ENCODE measurements at regions not wholly inside any gene's neighbourhood (a gene's known extent, or its start where the extent isn't known, plus 50 kb on each side); places are given as distances from the start of the nearest gene placed in this dataset.
"Not testable (repeated sequence)": the region's sequence is repeated elsewhere in the genome, so short reads cannot be mapped to it uniquely, and the experiment has no call there.

DNA sequence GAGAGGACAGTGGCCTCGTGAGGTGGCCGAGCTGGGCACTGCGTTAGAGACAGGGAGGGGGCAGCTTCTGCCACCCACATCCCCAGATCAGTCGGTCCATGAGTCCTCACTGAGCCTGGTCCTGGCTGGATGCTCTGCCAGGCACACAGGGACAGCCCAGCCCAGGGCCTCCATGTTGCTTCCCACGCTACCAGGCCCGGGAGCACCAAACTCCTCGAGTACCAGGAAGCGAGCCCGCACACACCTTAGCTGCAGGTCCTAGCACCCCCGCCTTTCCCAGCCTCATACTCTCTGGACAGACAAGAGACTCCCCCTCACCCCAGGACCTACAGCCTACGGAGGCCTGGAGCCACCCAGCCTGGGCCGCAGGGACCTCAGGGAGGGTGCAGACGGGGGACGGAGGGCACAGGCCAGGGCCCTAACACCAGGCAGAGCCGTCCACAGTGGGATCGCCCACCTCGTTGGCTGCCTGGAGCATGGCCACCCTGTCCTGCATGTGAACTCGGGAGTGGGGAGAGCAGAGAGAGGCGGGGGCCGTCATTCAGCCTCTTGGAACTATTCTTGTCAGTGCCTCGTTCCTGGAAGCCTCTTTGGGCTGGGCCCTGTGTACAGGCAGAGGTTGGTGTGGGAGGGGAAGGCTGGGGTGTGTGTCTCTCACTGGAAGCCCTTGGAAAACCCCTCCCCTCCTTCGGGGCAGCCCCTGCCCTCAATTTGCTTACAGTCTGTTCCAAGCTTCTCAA, 90.9 kb upstream of the RUNX3 start:
- no peak for DNase-seq

DNA sequence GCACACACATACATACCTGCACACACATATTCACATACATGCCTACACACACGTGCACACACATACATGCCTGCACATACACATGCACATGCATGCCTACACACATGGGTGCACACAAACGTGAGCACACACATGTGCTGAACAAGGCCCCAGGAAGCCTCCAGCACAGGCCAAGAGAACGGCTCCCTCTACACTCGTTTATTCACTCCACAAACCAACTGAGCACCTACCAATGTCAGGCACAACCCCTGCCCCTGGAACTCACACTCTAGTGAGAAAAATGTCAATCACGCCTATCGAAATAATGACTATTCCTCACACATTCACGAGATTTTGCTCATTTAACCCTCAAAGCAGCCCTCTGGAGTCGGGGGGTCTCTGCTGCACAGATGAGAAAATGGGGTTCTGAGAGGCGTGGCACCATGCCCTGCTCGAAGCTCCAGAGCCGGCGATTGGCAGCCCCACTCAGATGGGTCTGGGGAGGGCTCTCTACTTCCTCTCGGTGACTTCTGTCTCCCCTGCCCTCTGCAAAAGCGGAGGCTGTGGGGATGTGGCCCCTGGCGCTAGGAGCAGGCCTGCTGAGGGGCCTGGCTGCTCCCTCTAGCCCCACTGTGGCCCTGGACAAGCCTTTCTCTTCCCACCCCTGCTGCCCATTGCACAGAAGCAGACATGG, 90.2 kb upstream of the RUNX3 start:
- no peak for DNase-seq

GRCh38 chr1:25019337-25020172, 89.5 kb upstream of the RUNX3 start:
- DNase-seq: no peak

GRCh38 chr1:25018943-25019336, 88.9 kb upstream of the RUNX3 start:
- DNase-seq: no peak

DNA sequence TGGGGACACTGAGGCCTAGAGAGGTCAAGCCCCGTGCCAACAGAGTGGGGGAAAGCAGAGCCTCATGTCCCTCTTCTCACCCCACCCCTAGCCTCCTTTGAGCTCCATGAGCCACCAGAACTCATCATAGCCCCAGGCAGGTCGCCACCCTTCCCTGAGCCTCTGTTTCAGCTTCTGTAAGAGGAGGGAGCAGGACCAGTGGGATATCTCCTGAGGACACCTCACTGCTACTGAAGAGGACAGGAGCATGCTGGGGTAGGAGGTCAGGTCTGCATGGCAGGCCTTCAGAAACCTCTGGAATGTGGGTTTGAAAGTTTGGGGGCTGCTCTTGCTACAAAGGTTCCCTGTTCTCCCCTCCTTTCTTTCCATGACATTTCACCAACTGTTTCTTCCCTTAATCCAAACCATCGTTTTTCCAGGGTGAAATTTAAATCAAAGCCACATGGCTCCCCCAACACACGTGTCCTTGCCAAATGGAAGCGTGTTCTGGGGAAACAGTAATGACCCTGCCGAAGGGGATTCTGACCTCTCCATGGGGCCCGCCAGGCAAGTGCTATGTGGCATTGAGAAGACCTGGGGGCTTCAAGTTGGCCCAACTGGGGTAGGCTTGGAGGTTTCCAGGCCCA, 88.1 kb upstream of the RUNX3 start:
- DNase-seq: no peak

DNA sequence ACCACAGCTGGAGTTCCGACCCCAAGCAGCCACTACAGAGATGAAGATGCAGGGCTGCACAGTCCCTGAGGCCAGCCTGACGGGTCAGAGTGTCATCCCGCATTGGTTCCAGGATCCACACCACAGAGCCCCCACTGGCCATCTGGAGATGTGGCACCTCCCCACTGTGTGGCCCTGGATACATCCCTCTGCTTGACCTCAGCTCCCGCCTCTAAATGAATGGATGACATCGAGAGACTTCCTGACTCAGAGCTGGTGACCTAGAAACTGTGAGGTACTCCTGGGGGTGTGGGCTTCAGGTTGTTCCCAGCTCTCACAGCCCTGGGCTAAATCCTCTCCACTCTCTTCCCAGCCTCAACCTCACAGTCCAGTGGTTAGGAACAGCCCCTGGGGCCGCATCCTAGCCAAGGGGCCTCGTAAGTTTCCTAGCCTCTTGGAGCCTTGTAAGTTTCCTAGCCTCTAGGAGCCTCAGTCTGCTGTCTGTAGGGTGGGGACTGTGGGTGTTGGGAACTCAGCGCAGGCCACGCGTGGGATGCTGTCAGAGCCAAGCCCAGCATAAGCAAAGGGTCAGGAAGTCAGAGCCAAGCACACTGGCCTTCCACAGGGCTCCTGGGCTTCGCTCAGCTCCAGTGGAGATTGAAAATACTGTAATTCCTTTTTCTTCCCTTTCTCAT, 87.5 kb upstream of the RUNX3 start:
- DNase-seq: no peak

- no peak for DNase-seq
Observed at GRCh38 chr1:25012966-25013962, 83.2 kb upstream of the RUNX3 start.

GRCh38 chr1:25011943-25012638, 82.0 kb upstream of the RUNX3 start:
- DNase-seq: peak; percentile 65

- no peak for DNase-seq
Observed at GRCh38 chr1:25011275-25011674, 81.2 kb upstream of the RUNX3 start.

- no peak for DNase-seq
Observed at GRCh38 chr1:25009671-25010262, 79.7 kb upstream of the RUNX3 start.

DNA sequence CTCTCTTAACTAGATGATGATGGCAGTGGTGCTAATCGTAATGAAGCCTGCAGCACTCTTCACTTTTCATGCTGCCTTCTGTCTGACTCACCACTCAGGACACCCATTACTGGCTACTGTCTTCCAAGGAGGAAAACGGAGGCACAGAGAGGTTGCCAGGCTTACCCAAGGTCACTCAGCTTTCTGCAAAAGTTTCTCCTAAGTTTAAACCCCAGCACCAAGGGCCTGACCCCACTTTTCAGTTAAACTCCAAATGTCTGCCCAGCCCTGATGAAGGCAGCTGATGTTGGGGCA, 78.1 kb upstream of the RUNX3 start:
- DNase-seq: no peak

DNA sequence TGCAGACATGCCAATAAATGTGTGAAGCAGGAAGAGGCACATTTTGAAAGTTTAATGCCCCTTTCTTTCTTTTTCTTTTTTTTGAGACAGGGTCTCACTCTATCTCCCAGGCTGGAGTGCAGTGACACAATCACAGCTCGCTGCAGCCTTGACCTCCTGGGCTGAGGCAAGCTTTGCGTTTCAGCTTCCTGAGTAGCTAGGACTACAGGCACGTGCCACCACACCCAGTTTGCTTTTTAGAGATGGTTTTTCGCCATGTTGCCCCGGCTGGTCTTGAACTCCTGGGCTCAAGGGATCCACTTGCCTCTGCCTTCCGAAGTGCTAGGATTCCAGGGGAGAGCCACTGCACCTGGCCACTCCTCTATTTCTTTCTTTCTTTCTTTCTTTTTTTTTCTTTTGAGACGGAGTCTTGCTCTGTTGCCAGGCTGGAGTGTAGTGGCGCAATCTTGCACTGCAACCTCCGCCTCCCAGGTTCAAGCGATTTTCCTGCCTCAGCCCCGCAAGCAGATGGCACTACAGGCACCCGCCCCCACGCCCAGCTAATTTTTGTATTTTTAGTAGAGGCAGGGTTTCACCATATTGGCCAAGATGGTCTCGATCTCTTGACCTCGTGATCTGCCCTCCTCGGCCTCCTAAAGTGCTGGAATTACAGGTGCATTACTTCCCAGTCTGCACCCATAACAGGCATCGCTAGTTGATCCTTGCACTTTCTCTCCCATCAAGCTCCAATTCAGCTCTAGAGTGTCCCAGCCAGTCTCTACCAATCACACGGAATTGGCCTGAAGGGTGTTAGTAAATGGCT, 77.5 kb upstream of the RUNX3 start:
- DNase-seq: not testable (repeated sequence)

DNA sequence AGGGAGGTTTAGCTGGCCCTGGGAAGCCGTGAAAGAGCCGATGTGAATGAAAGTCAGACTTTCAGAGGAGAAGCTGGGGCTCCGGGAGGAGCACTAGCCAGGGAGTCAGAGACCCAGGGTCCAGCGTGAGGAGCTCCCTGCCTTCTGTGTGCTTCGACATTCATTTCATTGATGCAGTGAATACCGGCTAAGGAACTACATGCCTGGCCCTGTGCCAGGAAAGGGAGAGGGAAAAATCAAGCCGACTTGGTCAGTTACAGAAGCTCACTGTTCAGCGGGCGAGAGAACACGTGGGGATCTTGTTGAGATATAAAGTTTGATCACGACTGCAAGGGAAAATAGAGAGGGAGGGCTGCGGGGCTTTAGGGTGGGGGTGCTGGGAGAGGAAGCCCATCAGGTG, 76.7 kb upstream of the RUNX3 start:
- peak; percentile 11 for DNase-seq

- no peak for DNase-seq
Observed at GRCh38 chr1:25004355-25004754, 74.3 kb upstream of the RUNX3 start.

DNA sequence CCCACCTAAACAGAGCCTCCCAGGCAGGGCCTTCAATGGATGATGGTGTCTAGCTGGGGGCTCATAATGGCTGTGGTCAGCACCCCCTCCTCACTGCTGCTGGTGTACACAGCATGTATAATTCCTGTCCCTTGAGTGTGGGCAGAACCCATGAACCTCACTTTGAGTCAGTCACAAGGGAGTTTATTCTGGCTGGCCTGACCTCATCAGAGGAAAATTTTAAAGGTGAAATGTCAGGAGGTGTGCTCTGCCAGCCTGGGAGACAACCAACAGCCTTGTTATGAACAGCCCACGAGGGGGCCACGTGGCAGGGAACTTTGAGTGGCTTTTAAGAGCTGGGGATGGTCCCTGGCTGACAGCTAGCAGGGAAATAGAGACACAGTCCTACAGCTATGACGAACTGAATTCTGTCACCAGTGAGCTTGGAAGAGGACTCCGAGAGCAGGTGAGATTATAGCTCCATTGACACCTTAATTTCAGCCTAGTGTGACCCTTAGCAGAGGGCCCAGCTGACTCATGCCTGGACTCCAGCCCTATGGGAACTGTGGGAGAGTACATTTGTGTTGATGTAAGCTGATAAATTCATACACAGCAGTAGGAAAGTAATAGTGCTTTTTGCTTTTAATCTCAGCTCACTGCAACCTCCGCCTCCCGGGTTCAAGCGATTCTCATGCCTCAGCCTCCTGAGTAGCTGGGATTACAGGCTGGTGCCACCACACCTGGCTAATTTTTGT, 73.5 kb upstream of the RUNX3 start:
- no peak for DNase-seq

DNA sequence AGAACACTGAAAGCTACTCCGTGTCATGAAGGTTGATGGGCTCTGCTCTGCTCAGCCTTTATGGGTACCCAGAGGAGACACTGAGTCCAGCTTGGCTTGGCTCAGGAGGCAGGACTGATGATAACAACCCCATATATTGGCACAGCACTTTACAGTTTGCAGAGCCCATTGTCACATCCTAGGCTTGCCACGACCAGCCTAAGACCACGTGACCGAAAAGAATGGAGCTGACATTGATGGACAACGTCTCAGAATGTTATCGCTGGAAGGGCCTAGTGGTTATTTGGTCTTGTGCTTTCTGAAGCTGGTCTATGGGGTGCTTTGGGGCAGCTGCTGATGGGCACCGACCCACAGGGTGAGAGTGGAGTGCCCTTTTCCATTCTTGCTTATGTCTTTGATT, 72.9 kb upstream of the RUNX3 start:
- DNase-seq: no peak

GRCh38 chr1:25001125-25001915, 71.2 kb upstream of the RUNX3 start:
- DNase-seq: no peak

- no peak for DNase-seq
Observed at GRCh38 chr1:24999906-25000305, 69.8 kb upstream of the RUNX3 start.

Data from NCI-H146 (cell line).